ENCODE measurements at regions not wholly inside any gene's neighbourhood (a gene's known extent, or its start where the extent isn't known, plus 50 kb on each side); places are given as distances from the start of the nearest gene placed in this dataset.

DNA sequence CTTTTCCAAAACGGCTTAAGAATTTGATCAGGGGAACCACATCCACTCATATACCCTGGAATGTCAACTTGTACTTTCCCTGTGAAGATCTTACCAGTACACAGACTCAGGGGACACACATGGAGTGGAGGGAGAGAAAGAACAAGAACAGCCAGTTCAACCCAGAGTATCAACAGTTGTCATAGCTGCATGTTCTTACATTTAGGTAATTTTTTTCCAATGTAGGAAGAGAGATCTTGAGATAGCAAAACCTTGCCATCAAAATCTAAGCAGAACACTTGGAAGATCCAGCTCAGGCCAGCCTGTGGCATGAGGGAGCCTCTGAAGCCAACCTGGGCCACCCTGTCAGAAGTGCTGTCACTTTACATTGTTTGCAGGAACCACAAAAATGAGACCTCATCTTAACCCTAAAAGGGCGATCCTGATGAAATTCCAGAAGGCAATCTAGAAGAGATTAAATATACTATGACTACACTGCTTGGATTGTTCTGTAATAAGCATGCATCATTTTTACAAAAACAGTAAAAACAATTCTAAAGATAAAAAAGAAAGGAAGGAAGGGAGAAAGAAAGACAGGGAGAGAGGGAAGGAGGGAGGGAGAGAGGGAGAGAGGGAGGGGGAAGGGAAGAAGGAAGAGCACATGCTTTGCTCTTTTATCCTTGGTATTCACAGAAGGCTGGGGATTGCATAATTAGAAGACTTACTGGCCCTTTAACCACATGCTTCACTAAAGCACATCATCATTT is 124.7 kb upstream of the TCF21 start:
- TF ChIP-seq POLR2AphosphoS5 (IDR thresholded peaks at IDR 0.05) (no peak), CTCF (IDR thresholded peaks at IDR 0.05) (no peak)
